Panc1 (cell line): ENCODE measurements at regions not wholly inside any gene's neighbourhood (a gene's known extent, or its start where the extent isn't known, plus 50 kb on each side); places are given as distances from the start of the nearest gene placed in this dataset.

Source experiments
- ATAC-seq: fragments of 200-7000 bp; cut with Tn5 transposase; 2 replicates; pipeline ENCODE4 v1.9.1; 2020; ENCODE audit warnings: mild to moderate bottlenecking, moderate library complexity
- BruUV-seq: library from RNA; stranded (reverse); fragments of 400-500 nt; replicated peaks from 2 replicates; lab custom pipeline; 2021; lab: Mats Ljungman, UMichigan
- CTCF ChIA-PET: fragments of 300-600 bp; sonication (Branson Sonifier 250); formaldehyde crosslinking; loops from one replicate; lab custom pipeline; 2022; ENCODE audit warnings: antibody characterized with exemption; lab: Charles Lee
- POLR2A ChIA-PET: fragments of 300-600 bp; sonication (Branson Sonifier 250); formaldehyde crosslinking; loops from one replicate; lab custom pipeline; 2022; ENCODE audit warnings: antibody characterized with exemption; lab: Charles Lee
- DNase-seq: peaks from one replicate; pipeline ENCODE4 v3.0.0-alpha.2; 2010; ENCODE audit warnings: low read depth, low spot score
- H3K27ac ChIP-seq: 2 replicates; pipeline ENCODE4 v1.5.1; 2011; ENCODE audit warnings: mild to moderate bottlenecking, low read length, inconsistent platforms
- H3K27me3 ChIP-seq: fragments of 200-500 bp; sonication (Bioruptor generic); 2 replicates; pipeline ENCODE4 v1.6.0; 2014; ENCODE audit warnings: low read length, inconsistent platforms; ENCODE audit not compliant: control insufficient read depth, insufficient read depth
- H3K36me3 ChIP-seq: fragments of 200-500 bp; sonication (Bioruptor generic); 2 replicates; pipeline ENCODE4 v1.5.1; 2014; ENCODE audit warnings: inconsistent platforms, mild to moderate bottlenecking, low read length, moderate library complexity; ENCODE audit not compliant: control insufficient read depth, insufficient read depth
- H3K4me1 ChIP-seq: 2 replicates; pipeline ENCODE4 v1.5.1; 2011; ENCODE audit warnings: inconsistent platforms, mild to moderate bottlenecking, low read length, moderate library complexity; ENCODE audit not compliant: control insufficient read depth, insufficient read depth
- H3K4me3 ChIP-seq, 2 experiments: 2 replicates each; pipeline ENCODE4 v1.5.1; 2011 to 2012; ENCODE audit warnings: low read depth in 2 of 2, low read length in 2 of 2, mild to moderate bottlenecking in 2 of 2, inconsistent platforms in 1 of 2, moderate library complexity in 1 of 2
- H3K9me3 ChIP-seq: fragments of 200-500 bp; sonication (Bioruptor generic); 2 replicates; pipeline ENCODE4 v1.5.1; 2014; ENCODE audit warnings: low read depth, mild to moderate bottlenecking, inconsistent platforms, low read length, moderate library complexity; ENCODE audit not compliant: control insufficient read depth, insufficient read depth
- POLR2AphosphoS5 ChIP-seq: IDR thresholded peaks from 2 replicates; pipeline ENCODE4 v1.6.1; 2012; ENCODE audit warnings: mild to moderate bottlenecking, low read depth, low read length, moderate library complexity
- SIN3A ChIP-seq: IDR thresholded peaks from 2 replicates; pipeline ENCODE4 v1.6.1; 2012; ENCODE audit warnings: low read depth, mild to moderate bottlenecking, low read length, moderate library complexity, borderline replicate concordance; ENCODE audit not compliant: insufficient read depth
- TCF7L2 ChIP-seq: IDR thresholded peaks from 2 replicates; pipeline ENCODE4 v1.6.1; 2011; ENCODE audit warnings: mild to moderate bottlenecking, low read depth, low read length, inconsistent platforms
- in situ Hi-C: cut with HindIII; loops from 2 replicates; pipeline ENCODE4 v1.10.0; 2016; ENCODE audit warnings: low sequenced_read_pairs, low pct_unique_long_range_greater_than_20kb
- intact Hi-C: fragments of 100-400 bp; cut with micrococcal nuclease; formaldehyde crosslinking; loops from one replicate; pipeline ENCODE4 v1.10.0; 2022; ENCODE audit not compliant: unreplicated experiment
- TF ChIP-seq, protein P1 (sequence below), 2 experiments: IDR thresholded peaks; 2 replicates each; pipeline ENCODE4 v1.6.1; 2011 to 2012; ENCODE audit warnings: low read depth in 2 of 2, control low read depth in 1 of 2, low read length in 1 of 2, mild to moderate bottlenecking in 1 of 2, moderate library complexity in 1 of 2; ENCODE audit not compliant: insufficient read depth in 1 of 2
- TF ChIP-seq, protein P2 (sequence below): fragments of 450-650 bp; IDR thresholded peaks from 2 replicates; pipeline ENCODE4 v1.5.1; 2017; ENCODE audit warnings: mild to moderate bottlenecking

DNA sequence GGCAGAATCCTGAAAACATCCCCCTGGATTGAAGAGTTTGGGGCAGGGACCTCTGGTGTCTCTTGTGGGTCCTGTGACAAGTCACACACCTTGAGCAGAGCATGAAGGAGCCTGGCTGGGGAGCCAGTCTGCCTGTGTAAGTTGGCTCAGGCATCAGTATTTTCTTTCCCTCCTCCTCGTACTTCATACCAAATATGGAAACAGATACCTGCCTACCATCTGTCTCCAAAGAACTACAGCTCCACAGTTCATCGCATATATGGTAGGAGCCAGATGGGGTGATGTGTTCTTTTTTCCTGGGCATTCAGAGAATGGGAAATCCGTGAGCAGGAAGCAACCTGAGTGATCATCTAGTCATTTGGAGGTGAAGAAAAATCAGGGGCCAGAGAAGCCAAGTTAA is 177.3 kb upstream of the RAD23B start:
- TF ChIP-seq POLR2AphosphoS5: no peak
- TF ChIP-seq, protein P1, sequence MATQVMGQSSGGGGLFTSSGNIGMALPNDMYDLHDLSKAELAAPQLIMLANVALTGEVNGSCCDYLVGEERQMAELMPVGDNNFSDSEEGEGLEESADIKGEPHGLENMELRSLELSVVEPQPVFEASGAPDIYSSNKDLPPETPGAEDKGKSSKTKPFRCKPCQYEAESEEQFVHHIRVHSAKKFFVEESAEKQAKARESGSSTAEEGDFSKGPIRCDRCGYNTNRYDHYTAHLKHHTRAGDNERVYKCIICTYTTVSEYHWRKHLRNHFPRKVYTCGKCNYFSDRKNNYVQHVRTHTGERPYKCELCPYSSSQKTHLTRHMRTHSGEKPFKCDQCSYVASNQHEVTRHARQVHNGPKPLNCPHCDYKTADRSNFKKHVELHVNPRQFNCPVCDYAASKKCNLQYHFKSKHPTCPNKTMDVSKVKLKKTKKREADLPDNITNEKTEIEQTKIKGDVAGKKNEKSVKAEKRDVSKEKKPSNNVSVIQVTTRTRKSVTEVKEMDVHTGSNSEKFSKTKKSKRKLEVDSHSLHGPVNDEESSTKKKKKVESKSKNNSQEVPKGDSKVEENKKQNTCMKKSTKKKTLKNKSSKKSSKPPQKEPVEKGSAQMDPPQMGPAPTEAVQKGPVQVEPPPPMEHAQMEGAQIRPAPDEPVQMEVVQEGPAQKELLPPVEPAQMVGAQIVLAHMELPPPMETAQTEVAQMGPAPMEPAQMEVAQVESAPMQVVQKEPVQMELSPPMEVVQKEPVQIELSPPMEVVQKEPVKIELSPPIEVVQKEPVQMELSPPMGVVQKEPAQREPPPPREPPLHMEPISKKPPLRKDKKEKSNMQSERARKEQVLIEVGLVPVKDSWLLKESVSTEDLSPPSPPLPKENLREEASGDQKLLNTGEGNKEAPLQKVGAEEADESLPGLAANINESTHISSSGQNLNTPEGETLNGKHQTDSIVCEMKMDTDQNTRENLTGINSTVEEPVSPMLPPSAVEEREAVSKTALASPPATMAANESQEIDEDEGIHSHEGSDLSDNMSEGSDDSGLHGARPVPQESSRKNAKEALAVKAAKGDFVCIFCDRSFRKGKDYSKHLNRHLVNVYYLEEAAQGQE (IDR thresholded peaks at IDR 0.05; ENCODE audit: insufficient read depth in 1 of 2, low read depth in 2 of 2, low read length in 1 of 2): no peak
- no peak for TF ChIP-seq SIN3A
- no peak for TF ChIP-seq TCF7L2
- TF ChIP-seq, protein P2, sequence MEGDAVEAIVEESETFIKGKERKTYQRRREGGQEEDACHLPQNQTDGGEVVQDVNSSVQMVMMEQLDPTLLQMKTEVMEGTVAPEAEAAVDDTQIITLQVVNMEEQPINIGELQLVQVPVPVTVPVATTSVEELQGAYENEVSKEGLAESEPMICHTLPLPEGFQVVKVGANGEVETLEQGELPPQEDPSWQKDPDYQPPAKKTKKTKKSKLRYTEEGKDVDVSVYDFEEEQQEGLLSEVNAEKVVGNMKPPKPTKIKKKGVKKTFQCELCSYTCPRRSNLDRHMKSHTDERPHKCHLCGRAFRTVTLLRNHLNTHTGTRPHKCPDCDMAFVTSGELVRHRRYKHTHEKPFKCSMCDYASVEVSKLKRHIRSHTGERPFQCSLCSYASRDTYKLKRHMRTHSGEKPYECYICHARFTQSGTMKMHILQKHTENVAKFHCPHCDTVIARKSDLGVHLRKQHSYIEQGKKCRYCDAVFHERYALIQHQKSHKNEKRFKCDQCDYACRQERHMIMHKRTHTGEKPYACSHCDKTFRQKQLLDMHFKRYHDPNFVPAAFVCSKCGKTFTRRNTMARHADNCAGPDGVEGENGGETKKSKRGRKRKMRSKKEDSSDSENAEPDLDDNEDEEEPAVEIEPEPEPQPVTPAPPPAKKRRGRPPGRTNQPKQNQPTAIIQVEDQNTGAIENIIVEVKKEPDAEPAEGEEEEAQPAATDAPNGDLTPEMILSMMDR: no peak
- H3K36me3 ChIP-seq: no peaks in the 10 kb centered on the region
- no peaks in the 10 kb centered on the region for H3K4me1 ChIP-seq
- POLR2A ChIA-PET: no interaction called here
- CTCF ChIA-PET: no interaction called here
- H3K9me3 ChIP-seq: no peaks in the 10 kb centered on the region
- no peak for DNase-seq
- ATAC-seq: no peak
- H3K27me3 ChIP-seq: no peaks in the 10 kb centered on the region
- H3K4me3 ChIP-seq: no peak overlapping the region
- no peak overlapping the region for H3K27ac ChIP-seq
- intact Hi-C loops (no loop called here), in situ Hi-C loops (no loop called here)
- no TSS peak for BruUV-seq

DNA sequence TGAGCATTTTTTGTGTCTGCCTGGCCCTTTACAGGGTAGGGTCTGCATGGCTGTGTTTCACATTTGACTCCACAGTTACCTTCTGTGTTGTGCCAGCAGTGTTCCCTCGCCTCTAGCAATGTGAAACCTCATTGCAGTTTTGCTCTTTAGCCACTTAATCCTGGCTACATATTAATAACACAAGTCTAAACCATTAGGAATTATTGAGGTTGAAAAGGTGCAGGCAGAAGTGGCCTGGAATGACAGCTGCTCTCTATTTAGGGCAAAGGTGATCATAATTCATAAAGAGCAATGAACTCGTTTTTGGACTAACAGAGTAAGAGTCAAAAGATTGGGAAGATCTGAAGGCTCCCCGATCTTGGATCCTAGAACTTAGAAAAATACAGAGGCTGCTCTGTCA is 176.7 kb upstream of the RAD23B start:
- no TSS peak for BruUV-seq
- H3K27ac ChIP-seq: no peak overlapping the region
- intact Hi-C loops (no loop called here), in situ Hi-C loops (no loop called here)
- no peaks in the 10 kb centered on the region for H3K27me3 ChIP-seq
- no peaks in the 10 kb centered on the region for H3K4me1 ChIP-seq
- no peaks in the 10 kb centered on the region for H3K9me3 ChIP-seq
- ChIA-PET CTCF (no interaction called here), POLR2A (no interaction called here)
- TF ChIP-seq POLR2AphosphoS5 (no peak), TCF7L2 (no peak), SIN3A (no peak)
- TF ChIP-seq, protein P1 (IDR thresholded peaks at IDR 0.05; ENCODE audit: insufficient read depth in 1 of 2, low read depth in 2 of 2, low read length in 1 of 2): no peak
- TF ChIP-seq, protein P2: no peak
- ATAC-seq: no peak
- H3K36me3 ChIP-seq: no peaks in the 10 kb centered on the region
- DNase-seq: no peak
- H3K4me3 ChIP-seq: no peak overlapping the region
